Gastrocnemius medialis (tissue), 4 donors: ENCODE measurements at regions not wholly inside any gene's neighbourhood (a gene's known extent, or its start where the extent isn't known, plus 50 kb on each side); places are given as distances from the start of the nearest gene placed in this dataset.

ENCODE experiments used
- CTCF ChIP-seq, 5 experiments: fragments of 450-650 bp in 3 of 5; fragments of 200-600 bp in 2 of 5; sonication (generic) in 2 of 5; IDR thresholded peaks in 4 of 5; conservative IDR thresholded peaks in 1 of 5; 1 replicate in 4 of 5; 2 replicates in 1 of 5; pipeline ENCODE4 v1.5.1; 2016 to 2019; ENCODE audit warnings: antibody characterized with exemption in 5 of 5, mild to moderate bottlenecking in 3 of 5, moderate library complexity in 3 of 5
- POLR2A ChIP-seq, 2 donors: fragments of 450-650 bp; IDR thresholded peaks; one replicate each; pipeline ENCODE4 v1.6.1; 2017; ENCODE audit warnings: antibody characterized with exemption in 2 of 2, mild to moderate bottlenecking in 2 of 2, moderate library complexity in 2 of 2

- TF ChIP-seq POLR2A (IDR thresholded peaks at IDR 0.05) (no peak), CTCF (IDR thresholded peaks at IDR 0.05 in 4 of 5, conservative IDR thresholded peaks at IDR 0.05 in 1 of 5) (no peak)
Observed at GRCh38 chr9:31868830-31869229, 515.6 kb upstream of the ACO1 start.
